Activated naive CD4-positive, alpha-beta T cell (primary cell): ENCODE measurements at regions not wholly inside any gene's neighbourhood (a gene's known extent, or its start where the extent isn't known, plus 50 kb on each side); places are given as distances from the start of the nearest gene placed in this dataset.
A peak's percentile ranks its signal among the peaks of the same experiment; 100 is the strongest.

ENCODE experiments used
- DNase-seq, 4 experiments: peaks; one replicate each; lab custom pipeline; 2025; lab: John Stamatoyannopoulos, UW

DNA sequence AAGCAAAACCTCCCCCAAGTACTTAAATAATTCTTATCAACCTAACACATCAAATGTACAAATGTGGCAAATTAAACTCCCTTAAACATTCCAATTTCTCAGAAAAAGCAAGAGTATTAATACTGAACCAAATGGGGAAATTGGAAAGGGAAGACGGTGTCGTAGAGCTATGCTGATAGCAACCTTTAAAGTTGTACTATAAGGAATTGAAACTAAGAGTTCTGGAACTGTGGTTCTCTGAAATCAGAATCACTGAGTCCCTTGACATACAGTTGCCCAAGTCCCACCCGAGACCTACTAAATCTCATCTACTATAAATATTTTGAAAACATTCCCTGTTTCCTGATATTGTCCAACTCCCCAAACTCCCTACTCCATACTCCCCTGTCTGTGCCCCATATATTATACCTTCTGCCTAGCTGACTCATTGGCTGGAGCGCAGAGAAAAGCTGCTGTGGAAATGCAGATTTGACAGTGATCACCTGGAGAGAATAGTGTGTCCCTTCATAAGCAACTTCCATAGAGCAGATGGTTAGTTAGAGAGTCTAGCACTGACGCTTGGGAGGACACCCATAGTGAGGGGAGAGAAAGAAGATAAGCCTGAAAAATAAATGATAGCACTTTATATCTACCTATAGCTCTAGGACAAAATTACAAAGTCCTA lies 51.4 kb upstream of the ITM2B start:
- DNase-seq: no peak

DNA sequence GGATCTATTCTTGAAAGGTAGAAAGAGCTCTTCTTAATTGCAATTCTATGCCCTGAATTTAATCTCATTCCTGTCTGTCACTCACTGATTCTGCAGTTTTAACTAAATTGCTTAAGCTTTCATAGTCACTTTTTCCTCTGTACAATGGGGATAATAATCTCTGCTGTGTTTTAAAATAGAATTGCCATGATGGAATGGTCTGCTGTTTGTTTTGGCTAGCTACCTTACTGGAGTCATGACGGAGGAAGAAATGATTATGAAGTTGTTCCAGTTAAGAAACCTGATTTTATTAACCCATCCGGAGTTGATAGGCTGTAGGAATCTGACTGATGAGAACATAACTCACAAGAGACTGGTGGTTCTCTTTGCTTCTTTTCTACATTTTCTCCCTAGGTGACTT lies 54.9 kb upstream of the ITM2B start:
- no peak for DNase-seq

DNA sequence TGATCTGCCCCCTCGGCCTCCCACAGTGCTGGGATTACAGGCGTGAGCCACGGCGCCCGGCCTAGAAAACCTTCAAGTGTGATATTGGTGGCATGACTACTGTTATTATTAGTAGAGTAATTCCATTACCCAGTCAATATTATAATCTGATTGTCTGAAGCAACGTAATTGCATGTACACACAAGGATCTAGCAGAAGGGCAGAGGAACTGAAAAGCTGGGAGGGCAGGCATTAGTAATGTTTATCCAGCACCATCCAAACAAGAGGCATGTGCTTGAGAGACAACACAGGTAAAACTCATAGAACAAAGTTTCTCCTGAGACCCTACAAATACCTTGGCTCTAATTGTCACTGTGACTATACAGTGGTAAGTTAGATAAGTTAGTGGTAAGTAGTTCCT lies 56.2 kb upstream of the ITM2B start:
- DNase-seq: no peak

DNA sequence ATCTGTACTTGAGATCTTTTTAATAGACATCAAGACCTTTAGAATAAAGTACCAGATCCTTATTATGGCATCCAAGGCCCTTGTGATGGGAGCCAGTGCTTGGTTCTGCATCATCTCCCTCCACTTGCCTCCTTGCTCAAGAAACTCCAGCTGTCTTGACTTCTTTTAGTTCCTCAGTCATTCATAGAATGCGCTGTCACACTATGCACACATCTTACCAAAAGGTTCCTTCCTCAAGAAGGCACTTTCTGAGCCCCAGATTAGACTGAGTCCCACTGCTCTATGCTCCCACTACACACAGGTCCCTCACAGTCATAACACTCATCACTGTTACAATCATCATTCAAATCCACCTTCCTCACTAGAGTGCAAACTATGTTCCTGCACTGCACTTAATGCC lies 57.8 kb upstream of the ITM2B start:
- DNase-seq: no peak

DNA sequence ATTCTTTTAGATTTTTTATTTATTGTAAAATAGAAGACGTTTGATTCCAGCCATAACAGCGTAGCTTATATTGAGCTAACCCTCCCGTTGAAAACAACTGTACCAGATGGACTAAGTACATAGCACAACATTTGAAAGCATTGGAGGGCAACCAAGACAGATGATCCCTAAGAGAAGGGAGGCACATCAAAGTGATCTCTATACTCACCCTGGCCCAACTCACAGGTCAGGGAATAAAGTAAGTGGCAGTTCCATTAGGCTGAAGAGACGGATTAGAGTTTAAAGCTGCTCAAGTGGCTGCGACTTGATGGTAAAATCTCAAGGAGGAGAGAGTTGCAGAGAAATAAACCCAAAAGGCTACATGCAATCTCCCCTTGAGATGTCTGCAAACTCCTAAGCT lies 65.1 kb upstream of the ITM2B start:
- DNase-seq: no peak

DNA sequence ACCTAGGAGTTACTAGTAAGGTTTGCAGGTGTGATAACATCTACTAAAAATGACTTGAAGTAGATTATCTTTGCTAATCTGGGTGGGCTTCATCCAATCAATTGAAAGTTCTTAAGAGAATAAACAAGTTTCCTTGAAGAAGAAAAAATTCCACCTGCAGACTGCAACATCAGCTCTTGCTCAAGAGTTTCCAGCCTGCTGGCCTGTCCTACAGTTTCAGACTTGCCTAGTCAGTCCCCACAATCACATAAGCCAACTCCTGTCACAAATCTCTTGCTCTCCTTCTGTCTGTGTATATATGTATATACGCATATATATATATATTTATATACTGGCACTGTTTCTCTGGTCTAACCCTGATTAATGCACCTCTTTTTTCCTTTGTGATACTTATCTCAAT lies 67.3 kb upstream of the ITM2B start:
- DNase-seq: no peak

DNA sequence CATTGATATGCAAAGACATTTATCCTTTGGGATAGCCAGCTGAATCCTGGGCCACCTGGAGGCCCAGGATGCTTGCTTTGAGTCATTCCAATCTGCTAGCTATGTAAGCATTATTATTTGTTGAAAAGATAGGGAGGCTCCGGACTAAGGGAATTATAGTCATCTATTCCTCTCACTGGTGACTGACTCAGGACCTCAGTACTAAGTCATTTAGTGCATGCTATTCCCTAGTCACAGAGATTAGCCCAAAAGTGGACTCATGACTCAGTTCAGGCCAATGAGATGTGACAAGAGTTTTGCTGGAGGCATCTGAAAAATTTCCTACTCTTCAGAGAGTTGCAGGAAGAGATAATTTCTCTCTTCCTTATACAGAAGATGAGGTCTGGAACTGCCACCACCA lies 67.9 kb upstream of the ITM2B start:
- no peak for DNase-seq

DNA sequence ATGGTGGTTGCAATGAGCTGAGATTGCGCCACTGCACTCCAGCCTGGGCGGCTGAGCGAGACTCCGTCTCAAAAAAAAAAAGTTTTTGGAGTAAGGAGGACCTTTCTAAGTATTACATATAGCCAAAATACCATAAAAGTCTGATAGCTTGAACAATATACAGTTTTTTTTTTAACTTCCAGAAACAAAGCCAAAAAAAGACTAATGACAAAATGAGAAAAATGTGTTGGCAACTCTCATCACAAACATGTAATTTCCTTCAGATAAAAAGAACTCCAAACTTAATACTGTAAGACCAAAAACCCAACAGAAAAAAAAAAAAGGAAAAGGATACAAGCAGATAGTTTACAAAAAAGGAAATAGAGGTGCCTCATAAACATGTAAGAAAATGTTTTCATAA lies 68.2 kb upstream of the MED4 start:
- DNase-seq: no peak

DNA sequence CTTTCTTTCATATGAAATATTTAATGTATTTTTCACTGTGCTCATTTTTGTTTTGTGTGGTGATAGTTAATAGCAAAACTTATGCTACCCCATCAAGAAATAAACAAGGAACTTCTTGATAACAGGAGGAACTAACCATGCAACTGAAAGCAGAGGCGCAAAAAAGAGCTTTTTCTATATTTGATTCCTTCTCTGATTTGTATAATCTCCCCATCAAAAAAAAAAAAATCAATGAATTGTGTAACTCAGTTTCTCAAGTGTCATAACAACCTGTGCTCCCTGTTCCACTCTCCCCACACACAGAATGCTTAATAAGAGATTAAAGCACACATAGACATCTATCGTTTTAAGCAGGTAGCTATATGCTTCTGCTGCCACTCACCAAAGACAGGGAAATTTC lies 67.3 kb upstream of the MED4 start:
- no peak for DNase-seq

DNA sequence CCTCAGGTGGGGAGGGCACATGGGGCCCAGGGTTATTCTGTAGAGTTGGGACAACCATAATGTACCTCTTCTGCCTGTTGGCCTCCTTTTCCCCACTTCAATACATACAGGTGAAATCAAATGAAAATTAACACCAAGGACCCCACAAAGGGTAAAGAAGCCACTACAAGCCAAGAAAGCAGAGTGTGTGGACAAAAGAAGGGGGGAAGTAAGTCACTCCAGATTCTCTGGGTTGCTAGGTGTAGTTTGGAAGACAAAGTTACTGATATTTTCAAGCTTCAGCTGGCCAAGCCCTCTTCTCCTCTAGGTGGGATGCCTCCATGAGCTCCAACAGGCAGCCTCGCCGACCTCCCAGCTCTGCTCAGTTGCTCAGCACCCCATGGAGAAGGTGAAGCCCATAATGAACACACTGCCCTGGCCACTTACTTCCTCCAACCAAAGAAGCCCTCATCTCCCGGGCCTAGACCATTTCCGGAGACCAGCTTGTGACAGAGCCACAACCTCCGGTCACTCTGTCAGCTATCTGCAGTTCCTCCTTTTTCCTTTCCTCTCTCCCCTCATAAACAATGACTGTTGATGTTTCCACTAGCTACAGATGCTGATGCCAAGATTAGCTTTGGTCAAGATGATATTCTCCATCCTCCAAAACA lies 66.8 kb upstream of the MED4 start:
- DNase-seq: no peak

DNA sequence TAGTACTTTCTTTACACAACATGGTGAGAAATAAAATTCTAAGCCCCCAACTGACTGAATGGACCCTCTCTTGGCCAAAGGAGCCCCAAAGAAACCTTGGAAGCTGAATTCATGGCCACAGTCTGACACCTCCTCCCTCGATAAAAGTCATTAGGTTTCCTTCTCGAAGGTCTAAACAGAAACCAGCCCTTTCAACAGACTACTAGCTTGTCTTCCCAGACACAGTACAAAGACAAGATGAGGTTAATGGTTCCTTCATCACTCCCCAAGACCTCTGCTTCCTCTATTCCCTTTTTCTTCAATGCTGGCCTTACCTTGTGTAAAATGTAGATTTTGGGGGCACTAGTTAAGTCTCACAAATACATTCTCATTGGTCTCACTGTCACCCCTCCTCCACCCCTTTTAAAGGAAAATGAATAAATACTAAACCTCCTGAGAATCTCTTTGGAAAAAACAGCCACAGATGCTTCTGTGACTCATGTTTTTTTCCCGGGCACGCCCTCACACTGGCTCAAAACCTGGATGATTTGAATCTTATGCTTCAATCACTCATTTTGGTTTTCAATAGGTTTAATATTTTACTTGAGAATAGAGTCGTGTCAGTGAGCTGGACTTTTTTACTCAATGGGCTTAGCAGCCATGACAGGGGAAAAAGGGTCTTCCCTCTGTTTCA lies 65.8 kb upstream of the MED4 start:
- no peak for DNase-seq

DNA sequence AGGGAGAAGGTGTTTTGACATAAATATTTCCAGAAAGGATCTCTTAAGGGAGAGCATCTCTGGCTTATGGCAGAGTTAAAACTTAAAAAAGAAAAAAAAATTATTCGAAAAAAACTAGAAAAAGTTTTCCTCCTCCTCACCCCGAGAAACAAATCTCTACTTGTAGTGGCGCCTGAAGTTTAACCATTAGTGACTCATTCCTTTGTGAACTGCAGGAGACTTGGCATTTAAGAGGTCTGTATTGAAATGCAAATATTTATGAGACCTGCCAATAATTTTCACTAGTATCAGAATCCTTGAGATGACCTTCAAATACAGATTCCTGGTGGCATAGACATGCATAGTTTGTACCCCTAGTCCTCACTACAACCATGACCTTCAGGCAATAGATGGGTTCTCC lies 64.9 kb upstream of the MED4 start:
- no peak for DNase-seq

DNA sequence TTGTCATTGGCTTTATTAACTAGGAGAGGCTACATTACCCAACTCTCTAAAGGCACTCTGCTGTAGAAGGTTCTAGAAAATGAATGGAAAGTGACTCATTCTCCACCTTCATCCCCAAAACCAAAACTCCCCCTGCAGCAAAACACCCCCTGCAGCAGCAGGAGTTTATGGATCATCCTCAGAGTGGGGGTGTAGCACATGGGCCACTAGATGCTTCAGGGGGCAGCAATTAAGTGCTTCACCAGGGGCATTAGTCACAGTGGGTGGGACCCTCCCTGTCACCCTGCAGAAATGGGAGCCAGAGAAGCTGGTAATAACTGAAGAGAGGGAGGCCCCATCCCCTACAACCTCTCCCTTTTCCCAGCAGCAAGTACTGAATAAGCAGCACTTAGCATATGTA lies 64.5 kb upstream of the MED4 start:
- DNase-seq: no peak

DNA sequence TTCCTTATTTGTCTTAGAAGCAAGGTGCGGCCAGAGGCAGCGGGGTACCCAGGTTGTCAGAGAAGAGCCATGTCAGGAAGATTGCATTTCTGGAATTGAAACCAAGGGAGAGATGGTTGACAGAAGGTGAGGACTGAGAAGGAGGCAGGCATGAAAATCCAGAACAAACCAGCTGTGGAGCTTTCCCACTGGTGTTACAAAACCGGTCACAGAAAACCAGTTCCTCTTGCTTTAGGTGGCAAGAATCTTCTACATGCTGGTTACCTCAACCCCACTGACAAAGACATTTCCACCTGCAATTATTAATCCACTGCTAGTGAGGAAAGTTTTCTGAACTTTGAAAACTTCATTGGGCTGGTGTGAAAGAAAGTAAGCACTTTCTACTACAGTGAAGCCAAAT lies 64.0 kb upstream of the MED4 start:
- DNase-seq: no peak

DNA sequence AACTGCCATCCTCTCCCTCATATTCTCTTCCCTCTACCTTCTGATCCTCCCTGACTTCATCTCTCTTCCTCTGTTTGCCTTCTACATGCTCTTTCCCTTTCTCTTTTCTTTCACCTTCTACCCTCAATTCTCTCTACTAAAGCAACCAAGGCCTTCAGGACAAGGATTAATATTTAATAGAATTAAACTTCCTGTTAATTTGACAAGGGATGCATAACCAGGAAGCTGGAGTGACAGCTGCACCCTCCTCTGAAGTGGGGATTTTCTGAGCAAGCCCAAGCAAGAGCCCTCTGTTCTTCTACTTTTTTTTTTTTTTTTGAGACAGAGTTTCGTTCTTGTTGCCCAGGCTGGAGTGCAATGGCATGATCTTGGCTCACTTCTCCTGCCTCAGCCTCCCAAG lies 63.4 kb upstream of the MED4 start:
- DNase-seq: no peak

DNA sequence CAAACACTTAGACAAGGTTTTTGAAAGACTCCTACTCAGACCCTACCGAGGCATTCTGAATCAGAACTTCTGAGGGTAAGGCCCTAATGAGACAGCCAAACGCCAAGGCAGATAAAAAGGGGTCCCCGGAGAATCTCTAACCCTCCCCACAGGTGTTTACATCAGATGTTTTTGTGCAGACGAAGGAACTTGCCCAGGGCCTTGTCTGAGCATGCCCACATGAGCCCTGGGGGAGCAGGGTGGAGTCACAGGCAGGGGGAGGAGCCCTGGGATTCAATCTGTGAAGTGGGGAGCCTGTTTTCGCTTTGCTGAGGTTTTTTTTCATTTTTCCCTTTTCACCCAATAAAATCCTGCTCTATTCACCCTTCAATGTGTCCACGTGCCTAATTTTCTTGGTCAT lies 61.6 kb upstream of the MED4 start:
- DNase-seq: peak; percentile 3 to 80 (median 36)

DNA sequence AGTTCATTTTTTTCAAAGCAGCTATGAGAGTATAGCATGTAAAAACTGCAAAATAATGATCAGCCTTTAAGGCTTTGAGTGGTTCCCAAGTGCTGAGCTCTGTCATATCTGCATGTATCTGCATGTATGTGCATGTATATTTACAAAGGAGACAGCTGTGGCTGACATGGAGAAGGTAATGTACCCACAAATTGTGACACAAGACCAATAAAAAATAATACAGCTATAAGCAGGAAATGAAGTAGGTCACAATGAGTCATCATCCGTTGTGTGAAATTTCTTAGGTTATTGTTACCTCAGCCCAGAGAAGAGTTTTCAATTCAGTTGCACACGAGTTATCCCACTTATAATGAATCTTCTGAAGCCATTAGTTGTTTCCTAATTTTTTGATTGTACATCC lies 60.9 kb upstream of the MED4 start:
- no peak for DNase-seq

DNA sequence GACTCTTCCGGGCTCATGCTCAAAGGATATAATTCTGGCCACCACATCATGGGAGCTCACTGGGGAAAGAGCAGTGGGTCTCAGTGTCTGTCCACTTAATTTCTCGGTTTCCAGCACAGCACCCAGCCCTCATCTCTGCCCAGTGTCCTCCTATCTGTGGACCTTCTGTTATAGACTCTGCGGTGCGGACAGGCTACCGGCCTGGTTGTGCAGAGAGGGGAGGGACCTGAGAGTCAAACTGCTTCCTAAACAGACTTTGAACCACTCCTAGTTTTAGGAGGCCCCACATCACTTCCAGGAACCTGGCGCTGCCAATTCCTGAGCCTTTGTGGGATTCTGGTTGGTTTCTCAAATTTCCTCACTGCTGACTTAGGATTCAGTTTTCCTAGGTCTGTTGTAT lies 59.8 kb upstream of the MED4 start:
- DNase-seq: no peak

DNA sequence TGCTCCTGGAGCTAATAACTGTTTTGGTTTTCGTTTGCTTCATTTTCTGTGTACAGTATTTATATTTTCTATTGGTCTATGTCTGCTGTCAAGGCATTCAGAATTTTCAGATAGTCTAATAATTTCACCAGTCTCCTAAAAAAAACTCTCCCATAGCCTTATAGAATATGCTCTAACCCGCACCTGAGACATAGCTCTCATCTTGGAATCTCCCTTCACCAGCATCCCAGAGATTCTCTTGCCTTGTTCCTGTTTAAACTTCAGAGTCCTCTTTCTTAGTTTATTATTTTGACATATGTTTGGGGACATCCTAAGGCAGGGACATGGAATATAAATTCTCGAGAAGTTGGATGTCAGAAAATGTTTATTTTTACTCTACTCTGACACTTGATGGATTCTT lies 58.3 kb upstream of the MED4 start:
- DNase-seq: no peak

DNA sequence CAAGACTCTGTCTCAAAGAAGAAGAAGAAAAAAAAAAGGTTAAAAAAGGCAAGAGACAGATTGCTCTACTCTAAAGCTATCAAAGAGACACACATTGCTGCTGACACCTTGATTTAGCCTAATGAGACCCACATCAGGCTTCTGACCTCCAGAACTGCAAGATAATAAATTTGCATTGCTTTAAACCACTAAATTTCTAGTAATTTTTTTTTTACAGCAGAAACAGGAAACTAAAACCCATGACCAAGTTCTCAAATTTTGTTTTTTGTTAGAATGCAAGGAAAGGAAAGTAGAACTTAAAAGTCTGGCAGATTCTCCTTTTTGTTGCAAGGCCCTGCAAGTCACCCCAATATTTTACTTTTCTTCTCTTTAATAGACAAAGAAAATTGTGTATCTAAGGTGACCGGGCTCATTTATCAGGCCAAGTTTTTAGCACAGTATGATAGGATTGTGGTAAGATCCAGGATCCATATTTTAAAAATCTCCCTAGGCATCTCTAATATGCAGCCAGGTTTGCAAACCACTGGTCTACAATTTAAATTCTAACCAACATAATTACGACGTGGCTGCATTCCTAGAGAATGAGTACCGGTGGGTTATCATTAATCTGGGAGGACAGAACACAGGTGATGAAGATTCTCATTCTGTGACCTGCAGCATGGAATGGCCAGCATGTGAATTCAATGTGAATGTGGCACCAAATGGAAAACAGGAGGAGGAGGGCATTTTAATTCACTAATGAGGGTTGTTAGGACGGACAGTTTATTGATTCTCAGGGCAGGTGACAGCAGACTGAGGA lies 56.7 kb upstream of the MED4 start:
- no peak for DNase-seq

DNA sequence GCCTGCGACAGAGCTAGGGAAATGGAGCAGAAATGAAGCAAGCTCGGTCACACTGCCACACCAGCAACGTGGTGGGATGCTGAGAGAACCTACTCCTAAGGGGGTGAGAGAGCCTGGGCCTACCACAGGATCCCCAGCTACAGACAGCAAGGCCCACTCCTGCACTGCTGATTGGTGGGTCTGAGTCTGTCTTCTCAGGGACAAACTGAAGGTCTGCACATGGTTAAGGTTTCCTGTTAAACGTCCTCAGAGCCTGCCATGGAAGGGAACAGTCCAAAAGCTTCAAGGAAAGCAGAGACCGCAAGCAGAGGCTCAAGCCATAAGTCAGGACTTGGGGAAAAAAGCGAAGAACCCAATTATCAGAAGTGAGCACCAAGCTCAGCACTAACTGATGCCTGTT lies 53.5 kb upstream of the MED4 start:
- DNase-seq: no peak

DNA sequence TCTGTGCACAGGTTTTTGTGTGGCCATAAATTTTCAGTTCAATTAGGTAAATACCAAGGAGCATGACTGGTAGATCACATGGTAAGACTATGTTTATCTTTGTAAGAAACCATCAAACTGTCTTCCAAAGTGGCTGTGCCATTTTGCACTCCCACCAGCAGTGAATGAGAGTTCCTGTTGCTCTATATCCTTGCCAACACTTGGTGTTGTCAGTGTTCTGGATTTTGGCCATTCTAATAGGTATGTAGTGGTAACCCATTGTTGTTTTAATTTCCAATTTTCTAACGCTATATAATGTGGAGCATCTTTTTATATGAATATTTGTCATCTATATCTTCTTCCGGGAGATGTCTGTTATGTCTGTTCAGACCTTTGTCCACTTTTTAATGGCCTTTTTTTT lies 51.7 kb upstream of the MED4 start:
- no peak for DNase-seq

DNA sequence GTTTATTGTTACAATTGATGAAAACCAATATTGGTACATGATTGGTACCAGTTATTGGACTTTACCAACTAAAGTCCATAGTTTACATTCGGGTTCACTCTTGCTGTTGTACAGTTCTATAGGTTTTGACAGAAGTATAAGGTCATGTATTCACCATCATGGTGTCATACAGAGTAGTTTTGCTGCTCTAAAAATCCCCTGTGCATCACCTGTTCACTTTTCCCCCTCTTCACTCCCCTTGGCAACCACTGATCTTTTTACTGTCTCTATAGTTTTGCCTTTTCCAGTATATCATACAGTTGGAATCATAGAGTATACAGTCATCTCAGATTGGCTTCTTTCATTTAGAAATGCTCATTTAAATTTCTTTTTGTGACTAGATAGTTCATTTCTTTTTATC lies 51.2 kb upstream of the MED4 start:
- DNase-seq: no peak
